ENCODE measurements at regions not wholly inside any gene's neighbourhood (a gene's known extent, or its start where the extent isn't known, plus 50 kb on each side); places are given as distances from the start of the nearest gene placed in this dataset.

GRCh38 chr2:8550937-8551621 is 130.8 kb upstream of the ID2 start:
- 88% methylated on average over 14 of the region's 14 CpGs for WGBS
- H3K4me3 ChIP-seq (ENCODE audit: low read depth in 1 of 3, low read length in 3 of 3) = no peak overlapping the region
- H3K27me3 ChIP-seq (ENCODE audit: control insufficient read depth in 4 of 4, insufficient read depth in 4 of 4, low read length in 3 of 4) = no peaks in the 10 kb centered on the region
- H3K27ac ChIP-seq (ENCODE audit: low read depth in 1 of 2, low read length in 2 of 2) = no peak overlapping the region
- H3K9ac ChIP-seq (ENCODE audit: low read depth in 1 of 2, low read length in 2 of 2) = no peak overlapping the region
- no peak for TF ChIP-seq CTCF (IDR thresholded peaks at IDR 0.05; ENCODE audit: low read depth, low read length, missing input control)
- no peak for TF ChIP-seq HNF4G (IDR thresholded peaks at IDR 0.05)
- no peak for TF ChIP-seq SP1 (IDR thresholded peaks at IDR 0.05)
- no peak for TF ChIP-seq JUND (IDR thresholded peaks at IDR 0.05)
- TF ChIP-seq, protein P1, sequence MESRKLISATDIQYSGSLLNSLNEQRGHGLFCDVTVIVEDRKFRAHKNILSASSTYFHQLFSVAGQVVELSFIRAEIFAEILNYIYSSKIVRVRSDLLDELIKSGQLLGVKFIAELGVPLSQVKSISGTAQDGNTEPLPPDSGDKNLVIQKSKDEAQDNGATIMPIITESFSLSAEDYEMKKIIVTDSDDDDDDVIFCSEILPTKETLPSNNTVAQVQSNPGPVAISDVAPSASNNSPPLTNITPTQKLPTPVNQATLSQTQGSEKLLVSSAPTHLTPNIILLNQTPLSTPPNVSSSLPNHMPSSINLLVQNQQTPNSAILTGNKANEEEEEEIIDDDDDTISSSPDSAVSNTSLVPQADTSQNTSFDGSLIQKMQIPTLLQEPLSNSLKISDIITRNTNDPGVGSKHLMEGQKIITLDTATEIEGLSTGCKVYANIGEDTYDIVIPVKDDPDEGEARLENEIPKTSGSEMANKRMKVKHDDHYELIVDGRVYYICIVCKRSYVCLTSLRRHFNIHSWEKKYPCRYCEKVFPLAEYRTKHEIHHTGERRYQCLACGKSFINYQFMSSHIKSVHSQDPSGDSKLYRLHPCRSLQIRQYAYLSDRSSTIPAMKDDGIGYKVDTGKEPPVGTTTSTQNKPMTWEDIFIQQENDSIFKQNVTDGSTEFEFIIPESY (IDR thresholded peaks at IDR 0.05) = no peak
- no peak for TF ChIP-seq YY1 (IDR thresholded peaks at IDR 0.05)
- TF ChIP-seq, protein P2, sequence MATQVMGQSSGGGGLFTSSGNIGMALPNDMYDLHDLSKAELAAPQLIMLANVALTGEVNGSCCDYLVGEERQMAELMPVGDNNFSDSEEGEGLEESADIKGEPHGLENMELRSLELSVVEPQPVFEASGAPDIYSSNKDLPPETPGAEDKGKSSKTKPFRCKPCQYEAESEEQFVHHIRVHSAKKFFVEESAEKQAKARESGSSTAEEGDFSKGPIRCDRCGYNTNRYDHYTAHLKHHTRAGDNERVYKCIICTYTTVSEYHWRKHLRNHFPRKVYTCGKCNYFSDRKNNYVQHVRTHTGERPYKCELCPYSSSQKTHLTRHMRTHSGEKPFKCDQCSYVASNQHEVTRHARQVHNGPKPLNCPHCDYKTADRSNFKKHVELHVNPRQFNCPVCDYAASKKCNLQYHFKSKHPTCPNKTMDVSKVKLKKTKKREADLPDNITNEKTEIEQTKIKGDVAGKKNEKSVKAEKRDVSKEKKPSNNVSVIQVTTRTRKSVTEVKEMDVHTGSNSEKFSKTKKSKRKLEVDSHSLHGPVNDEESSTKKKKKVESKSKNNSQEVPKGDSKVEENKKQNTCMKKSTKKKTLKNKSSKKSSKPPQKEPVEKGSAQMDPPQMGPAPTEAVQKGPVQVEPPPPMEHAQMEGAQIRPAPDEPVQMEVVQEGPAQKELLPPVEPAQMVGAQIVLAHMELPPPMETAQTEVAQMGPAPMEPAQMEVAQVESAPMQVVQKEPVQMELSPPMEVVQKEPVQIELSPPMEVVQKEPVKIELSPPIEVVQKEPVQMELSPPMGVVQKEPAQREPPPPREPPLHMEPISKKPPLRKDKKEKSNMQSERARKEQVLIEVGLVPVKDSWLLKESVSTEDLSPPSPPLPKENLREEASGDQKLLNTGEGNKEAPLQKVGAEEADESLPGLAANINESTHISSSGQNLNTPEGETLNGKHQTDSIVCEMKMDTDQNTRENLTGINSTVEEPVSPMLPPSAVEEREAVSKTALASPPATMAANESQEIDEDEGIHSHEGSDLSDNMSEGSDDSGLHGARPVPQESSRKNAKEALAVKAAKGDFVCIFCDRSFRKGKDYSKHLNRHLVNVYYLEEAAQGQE (IDR thresholded peaks at IDR 0.05) = no peak
- TF ChIP-seq, protein P3, sequence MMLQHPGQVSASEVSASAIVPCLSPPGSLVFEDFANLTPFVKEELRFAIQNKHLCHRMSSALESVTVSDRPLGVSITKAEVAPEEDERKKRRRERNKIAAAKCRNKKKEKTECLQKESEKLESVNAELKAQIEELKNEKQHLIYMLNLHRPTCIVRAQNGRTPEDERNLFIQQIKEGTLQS (IDR thresholded peaks at IDR 0.05) = no peak
- no peak for TF ChIP-seq MAX (IDR thresholded peaks at IDR 0.05)
- TF ChIP-seq NR2F2 (IDR thresholded peaks at IDR 0.05) = no peak
- no peak for TF ChIP-seq GABPA (IDR thresholded peaks at IDR 0.05 in 1 of 2, conservative IDR thresholded peaks at IDR 0.05 in 1 of 2)
- peaks cover 0 to 10% (median 5%) of the 10 kb centered on the region in 4 donors for H3K4me1 ChIP-seq (ENCODE audit: control insufficient read depth in 4 of 4, insufficient read depth in 4 of 4, low read length in 3 of 4)
- no peaks in the 10 kb centered on the region for H3K36me3 ChIP-seq (ENCODE audit: control insufficient read depth in 4 of 4, insufficient read depth in 3 of 4, low read depth in 1 of 4, low read length in 3 of 4)
- no peak for DNase-seq (ENCODE audit: low spot score)
- H3K9me3 ChIP-seq (ENCODE audit: control insufficient read depth in 4 of 4, low read length in 3 of 4) = no peaks in the 10 kb centered on the region

DNA sequence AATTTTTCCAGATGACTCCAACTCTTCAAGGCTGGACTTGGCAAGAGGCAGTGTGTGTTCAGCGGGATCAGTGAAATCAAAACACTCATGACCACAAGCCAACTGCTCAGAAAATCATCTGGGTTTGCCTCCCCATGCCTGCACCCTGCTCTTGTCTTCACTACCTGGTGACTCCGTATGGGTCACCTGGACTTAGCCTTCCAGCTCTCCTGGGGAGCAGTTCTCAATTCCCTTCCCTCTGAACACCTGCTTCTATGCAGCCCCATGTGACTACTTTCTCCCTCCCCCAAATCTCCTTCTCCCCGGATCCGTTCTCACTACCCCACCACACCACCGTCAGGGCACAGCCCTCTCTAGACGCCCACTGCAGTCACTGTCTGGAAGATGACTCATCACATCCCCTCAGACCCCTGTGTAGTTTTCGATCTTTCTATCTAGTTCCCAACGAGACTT is 130.2 kb upstream of the ID2 start:
- Histone ChIP-seq H3K4me3 (ENCODE audit: low read depth in 1 of 3, low read length in 3 of 3) (no peak overlapping the region), H3K36me3 (ENCODE audit: control insufficient read depth in 4 of 4, insufficient read depth in 3 of 4, low read depth in 1 of 4, low read length in 3 of 4) (no peaks in the 10 kb centered on the region), H3K4me1 (ENCODE audit: control insufficient read depth in 4 of 4, insufficient read depth in 4 of 4, low read length in 3 of 4) (peaks cover 0 to 10% (median 5%) of the 10 kb centered on the region in 4 donors), H3K9me3 (ENCODE audit: control insufficient read depth in 4 of 4, low read length in 3 of 4) (no peaks in the 10 kb centered on the region), H3K9ac (ENCODE audit: low read depth in 1 of 2, low read length in 2 of 2) (no peak overlapping the region), H3K27ac (ENCODE audit: low read depth in 1 of 2, low read length in 2 of 2) (no peak overlapping the region), H3K27me3 (ENCODE audit: control insufficient read depth in 4 of 4, insufficient read depth in 4 of 4, low read length in 3 of 4) (no peaks in the 10 kb centered on the region)
- 80% methylated on average over 8 of the region's 8 CpGs for WGBS
- no peak for DNase-seq (ENCODE audit: low spot score)
- TF ChIP-seq GABPA (IDR thresholded peaks at IDR 0.05 in 1 of 2, conservative IDR thresholded peaks at IDR 0.05 in 1 of 2) = no peak
- no peak for TF ChIP-seq CTCF (IDR thresholded peaks at IDR 0.05; ENCODE audit: low read depth, low read length, missing input control)
- TF ChIP-seq NR2F2 (IDR thresholded peaks at IDR 0.05) = no peak
- no peak for TF ChIP-seq YY1 (IDR thresholded peaks at IDR 0.05)
- no peak for TF ChIP-seq MAX (IDR thresholded peaks at IDR 0.05)
- TF ChIP-seq, protein P3 (IDR thresholded peaks at IDR 0.05) = no peak
- no peak for TF ChIP-seq JUND (IDR thresholded peaks at IDR 0.05)
- TF ChIP-seq RXRA (IDR thresholded peaks at IDR 0.05) = no peak
- TF ChIP-seq, protein P1 (IDR thresholded peaks at IDR 0.05) = no peak
- no peak for TF ChIP-seq RAD21 (IDR thresholded peaks at IDR 0.05)
- TF ChIP-seq EGR1 (IDR thresholded peaks at IDR 0.05; ENCODE audit: low read depth in 2 of 2) = no peak
